ENCODE measurements at regions not wholly inside any gene's neighbourhood (a gene's known extent, or its start where the extent isn't known, plus 50 kb on each side); places are given as distances from the start of the nearest gene placed in this dataset.

DNA sequence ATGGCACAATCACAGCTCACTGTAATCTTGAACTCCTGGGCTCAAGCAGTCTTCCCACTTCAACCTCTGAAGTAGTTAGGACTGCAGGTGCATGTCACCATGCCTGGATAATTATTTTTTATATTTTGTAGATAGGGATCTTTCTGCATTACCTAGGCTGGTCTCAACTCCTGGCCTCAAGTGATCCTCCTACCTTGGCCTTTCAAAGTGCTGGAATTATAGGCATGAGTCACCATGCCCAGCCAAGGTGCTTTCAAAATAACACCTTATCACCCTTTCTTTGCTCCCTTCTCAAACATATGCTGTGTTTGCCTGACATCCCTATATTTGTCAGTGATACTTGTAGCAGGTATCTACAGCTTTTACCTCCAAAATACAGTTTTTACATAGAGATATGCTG, 242.0 kb upstream of the ARRDC4 start:
- POLR2A ChIA-PET: no interaction called here
- no peak overlapping the region for H3K4me2 ChIP-seq (ENCODE audit: insufficient read depth, low read length)
- no peak for TF ChIP-seq EZH2 (IDR thresholded peaks at IDR 0.05; ENCODE audit: borderline replicate concordance, low read depth, low read length, severe bottlenecking)
- no peak for TF ChIP-seq JUN (IDR thresholded peaks at IDR 0.05; ENCODE audit: borderline replicate concordance, insufficient read depth, insufficient read length, low read depth)
- H3K27me3 ChIP-seq (ENCODE audit: control insufficient read depth in 2 of 2, insufficient read depth in 2 of 2, low read length in 2 of 2): no peaks in the 10 kb centered on the region
- CTCF ChIA-PET: no interaction called here
- FAIRE-seq: no peak
- no peaks in the 10 kb centered on the region for H3K79me2 ChIP-seq (ENCODE audit: control insufficient read depth, insufficient read depth, low read length)
- no TSS peak for BruUV-seq (replicated peaks)
- no peaks in the 10 kb centered on the region for H3K36me3 ChIP-seq (ENCODE audit: control insufficient read depth in 2 of 2, extremely low read depth in 1 of 2, insufficient read depth in 2 of 2, low read length in 2 of 2)
- no peaks in the 10 kb centered on the region for H3K9me1 ChIP-seq (replicated peaks; ENCODE audit: control insufficient read depth, extremely low read depth, insufficient read depth, low read length)
- intact Hi-C loops (cut with micrococcal nuclease): no loop called here
- no peaks in the 10 kb centered on the region for H4K20me1 ChIP-seq (replicated peaks; ENCODE audit: control insufficient read depth, extremely low read depth, insufficient read depth, low read length)
- no peak overlapping the region for H3K4me3 ChIP-seq (replicated peaks in 1 of 3; ENCODE audit: insufficient read depth in 1 of 3, low read depth in 1 of 3, low read length in 3 of 3)
- no peaks in the 10 kb centered on the region for H3K9me3 ChIP-seq (replicated peaks; ENCODE audit: control insufficient read depth, insufficient read depth, low read length)
- H3K9ac ChIP-seq (replicated peaks; ENCODE audit: extremely low read depth, insufficient read depth, low read length): no peak overlapping the region
- dilution Hi-C loops (cut with MboI; ENCODE audit: extremely low pct_ligation_motif_present, low sequenced_read_pairs): no loop called here
- DNase-seq (ENCODE audit: low read depth, low spot score): no peak
- no peaks in the 10 kb centered on the region for H3K4me1 ChIP-seq (ENCODE audit: control insufficient read depth, extremely low read depth, insufficient read depth, low read length)
- H2AFZ ChIP-seq (ENCODE audit: low read depth, low read length): no peak overlapping the region
- H3K27ac ChIP-seq (ENCODE audit: insufficient read depth, low read depth, low read length): no peak overlapping the region

DNA sequence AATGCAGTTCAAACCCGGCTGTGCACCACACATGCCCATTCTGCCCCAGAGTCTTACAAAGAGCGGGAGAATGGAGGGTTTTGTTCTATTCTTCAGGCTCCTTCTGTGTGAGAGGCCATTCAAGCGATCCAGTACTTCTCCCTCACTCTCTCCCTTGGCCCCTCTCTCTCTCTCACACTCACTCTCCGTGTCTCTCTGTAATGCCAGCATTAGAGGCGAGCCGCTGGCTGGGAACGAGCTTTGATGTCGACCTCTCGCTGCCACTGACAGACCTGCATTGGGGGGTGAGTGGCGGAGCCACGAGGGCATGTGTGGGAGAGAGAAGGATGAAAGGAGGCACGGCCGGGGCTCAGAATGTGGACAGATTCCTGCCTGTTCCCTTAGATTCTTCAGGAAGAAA, 231.7 kb upstream of the ARRDC4 start:
- Histone ChIP-seq H3K9ac (replicated peaks; ENCODE audit: extremely low read depth, insufficient read depth, low read length) (no peak overlapping the region), H3K27me3 (ENCODE audit: control insufficient read depth in 2 of 2, insufficient read depth in 2 of 2, low read length in 2 of 2) (no peaks in the 10 kb centered on the region), H3K4me2 (ENCODE audit: insufficient read depth, low read length) (no peak overlapping the region), H3K4me1 (ENCODE audit: control insufficient read depth, extremely low read depth, insufficient read depth, low read length) (no peaks in the 10 kb centered on the region), H3K4me3 (replicated peaks in 1 of 3; ENCODE audit: insufficient read depth in 1 of 3, low read depth in 1 of 3, low read length in 3 of 3) (no peak overlapping the region), H3K9me3 (replicated peaks; ENCODE audit: control insufficient read depth, insufficient read depth, low read length) (no peaks in the 10 kb centered on the region), H3K27ac (ENCODE audit: insufficient read depth, low read depth, low read length) (no peak overlapping the region), H3K79me2 (ENCODE audit: control insufficient read depth, insufficient read depth, low read length) (no peaks in the 10 kb centered on the region), H4K20me1 (replicated peaks; ENCODE audit: control insufficient read depth, extremely low read depth, insufficient read depth, low read length) (no peaks in the 10 kb centered on the region), H3K9me1 (replicated peaks; ENCODE audit: control insufficient read depth, extremely low read depth, insufficient read depth, low read length) (no peaks in the 10 kb centered on the region), H2AFZ (ENCODE audit: low read depth, low read length) (no peak overlapping the region), H3K36me3 (ENCODE audit: control insufficient read depth in 2 of 2, extremely low read depth in 1 of 2, insufficient read depth in 2 of 2, low read length in 2 of 2) (no peaks in the 10 kb centered on the region)
- DNase-seq (ENCODE audit: low read depth, low spot score) (no peak), FAIRE-seq (no peak)
- TF ChIP-seq FOS (IDR thresholded peaks at IDR 0.05; ENCODE audit: borderline replicate concordance, insufficient read depth, low read length) (no peak), POLR2AphosphoS5 (IDR thresholded peaks at IDR 0.05; ENCODE audit: insufficient read depth, low read depth, low read length) (no peak), GATA2 (IDR thresholded peaks at IDR 0.05; ENCODE audit: insufficient read depth, insufficient read length, low read depth, low read length) (no peak), EZH2 (IDR thresholded peaks at IDR 0.05; ENCODE audit: borderline replicate concordance, low read depth, low read length, severe bottlenecking) (no peak), JUN (IDR thresholded peaks at IDR 0.05; ENCODE audit: borderline replicate concordance, insufficient read depth, insufficient read length, low read depth) (no peak), POLR2A (IDR thresholded peaks at IDR 0.05; ENCODE audit: low read depth, low read length) (no peak), MYC (IDR thresholded peaks at IDR 0.05; ENCODE audit: low read depth, low read length) (no peak)
- TF ChIP-seq, protein P1, sequence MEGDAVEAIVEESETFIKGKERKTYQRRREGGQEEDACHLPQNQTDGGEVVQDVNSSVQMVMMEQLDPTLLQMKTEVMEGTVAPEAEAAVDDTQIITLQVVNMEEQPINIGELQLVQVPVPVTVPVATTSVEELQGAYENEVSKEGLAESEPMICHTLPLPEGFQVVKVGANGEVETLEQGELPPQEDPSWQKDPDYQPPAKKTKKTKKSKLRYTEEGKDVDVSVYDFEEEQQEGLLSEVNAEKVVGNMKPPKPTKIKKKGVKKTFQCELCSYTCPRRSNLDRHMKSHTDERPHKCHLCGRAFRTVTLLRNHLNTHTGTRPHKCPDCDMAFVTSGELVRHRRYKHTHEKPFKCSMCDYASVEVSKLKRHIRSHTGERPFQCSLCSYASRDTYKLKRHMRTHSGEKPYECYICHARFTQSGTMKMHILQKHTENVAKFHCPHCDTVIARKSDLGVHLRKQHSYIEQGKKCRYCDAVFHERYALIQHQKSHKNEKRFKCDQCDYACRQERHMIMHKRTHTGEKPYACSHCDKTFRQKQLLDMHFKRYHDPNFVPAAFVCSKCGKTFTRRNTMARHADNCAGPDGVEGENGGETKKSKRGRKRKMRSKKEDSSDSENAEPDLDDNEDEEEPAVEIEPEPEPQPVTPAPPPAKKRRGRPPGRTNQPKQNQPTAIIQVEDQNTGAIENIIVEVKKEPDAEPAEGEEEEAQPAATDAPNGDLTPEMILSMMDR (IDR thresholded peaks at IDR 0.05; ENCODE audit: extremely low read depth in 1 of 2, insufficient read depth in 1 of 2, low read depth in 1 of 2, low read length in 2 of 2): no peak
- TF ChIP-seq, protein P2, sequence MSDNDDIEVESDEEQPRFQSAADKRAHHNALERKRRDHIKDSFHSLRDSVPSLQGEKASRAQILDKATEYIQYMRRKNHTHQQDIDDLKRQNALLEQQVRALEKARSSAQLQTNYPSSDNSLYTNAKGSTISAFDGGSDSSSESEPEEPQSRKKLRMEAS (IDR thresholded peaks at IDR 0.05; ENCODE audit: insufficient read depth, insufficient read length): no peak
- CTCF ChIA-PET: no interaction called here
- intact Hi-C loops (cut with micrococcal nuclease): no loop called here
- dilution Hi-C loops (cut with MboI; ENCODE audit: extremely low pct_ligation_motif_present, low sequenced_read_pairs): no loop called here
- BruUV-seq (replicated peaks): no TSS peak
- POLR2A ChIA-PET: no interaction called here

Measured in endothelial cell of umbilical vein (primary cell).